MCF 10A (cell line): ENCODE measurements at regions not wholly inside any gene's neighbourhood (a gene's known extent, or its start where the extent isn't known, plus 50 kb on each side); places are given as distances from the start of the nearest gene placed in this dataset.

Source experiments
- BruUV-seq: library from RNA; stranded (reverse); fragments of 400-500 nt; replicated peaks from 2 replicates; lab custom pipeline; 2021; lab: Mats Ljungman, UMichigan
- CTCF ChIA-PET: fragments of 300-600 bp; sonication (Branson Sonifier 250); formaldehyde crosslinking; extraction: SDS; loops from one replicate; lab custom pipeline; 2021; ENCODE audit warnings: antibody characterized with exemption, inconsistent platforms; lab: Yijun Ruan, JAX
- POLR2A ChIA-PET: fragments of 300-600, 350-650 bp; sonication (Branson Sonifier 250); formaldehyde crosslinking; extraction: SDS; loops from one replicate; lab custom pipeline; 2020; ENCODE audit warnings: antibody characterized with exemption, inconsistent platforms; lab: Yijun Ruan, JAX
- DNase-seq: peaks from one replicate; pipeline ENCODE4 v3.0.0-alpha.2; 2018; ENCODE audit not compliant: unreplicated experiment
- H3K27ac Mint-ChIP-seq: one replicate; pipeline ENCODE4 v1.8.0; 2022; ENCODE audit warnings: mild to moderate bottlenecking, low read depth, mixed read lengths; ENCODE audit not compliant: unreplicated experiment
- H3K27me3 Mint-ChIP-seq: one replicate; pipeline ENCODE4 v1.8.0; 2022; ENCODE audit warnings: mixed read lengths; ENCODE audit not compliant: insufficient read depth, unreplicated experiment
- H3K36me3 Mint-ChIP-seq: one replicate; pipeline ENCODE4 v1.8.0; 2022; ENCODE audit warnings: mild to moderate bottlenecking, moderate library complexity, mixed read lengths; ENCODE audit not compliant: insufficient read depth, unreplicated experiment
- H3K4me1 Mint-ChIP-seq: one replicate; pipeline ENCODE4 v1.8.0; 2022; ENCODE audit warnings: mixed read lengths; ENCODE audit not compliant: insufficient read depth, unreplicated experiment
- H3K4me3 Mint-ChIP-seq: one replicate; pipeline ENCODE4 v1.8.0; 2022; ENCODE audit warnings: mild to moderate bottlenecking, moderate library complexity, mixed read lengths; ENCODE audit not compliant: unreplicated experiment
- H3K9me3 Mint-ChIP-seq: one replicate; pipeline ENCODE4 v1.8.0; 2022; ENCODE audit warnings: mixed read lengths; ENCODE audit not compliant: unreplicated experiment
- intact Hi-C: fragments of 100-400 bp; cut with micrococcal nuclease; formaldehyde crosslinking; loops from 2 replicates; pipeline ENCODE4 v1.14.1; 2022
- TF ChIP-seq, protein P1 (sequence below): fragments of 200-600 bp; IDR thresholded peaks from one replicate; pipeline ENCODE4 v1.8.0; 2022; ENCODE audit warnings: antibody characterized with exemption, mild to moderate bottlenecking; ENCODE audit not compliant: unreplicated experiment

DNA sequence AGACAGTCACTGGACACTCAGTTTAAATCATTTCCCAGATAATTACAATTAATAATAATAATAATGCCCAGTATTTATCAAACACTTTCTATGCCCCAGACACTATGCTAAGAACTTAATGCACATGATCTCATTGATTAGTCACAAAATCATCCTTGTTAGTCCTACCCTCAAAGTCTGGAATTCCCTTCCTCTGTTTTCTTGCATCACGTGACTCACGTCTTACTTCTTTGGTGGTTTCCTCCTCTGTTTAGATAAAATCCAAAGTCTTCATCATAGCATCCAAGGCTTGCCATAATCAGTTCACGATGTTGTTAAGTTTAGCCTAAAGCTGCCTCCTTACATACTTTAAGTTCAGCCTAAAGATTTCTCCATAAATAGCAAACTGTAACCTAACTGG is 471.9 kb downstream of the PMP22 start:
- H3K36me3 Mint-ChIP-seq = no peaks in the 10 kb centered on the region
- H3K9me3 Mint-ChIP-seq = no peaks in the 10 kb centered on the region
- DNase-seq = peak; percentile 32
- intact Hi-C loops = no loop called here
- POLR2A ChIA-PET = no interaction called here
- H3K27me3 Mint-ChIP-seq = no peaks in the 10 kb centered on the region
- H3K4me3 Mint-ChIP-seq = no peak overlapping the region
- no TSS peak for BruUV-seq
- no peak overlapping the region for H3K27ac Mint-ChIP-seq
- H3K4me1 Mint-ChIP-seq = peaks cover 17% of the 10 kb centered on the region
- CTCF ChIA-PET = no interaction called here
- TF ChIP-seq, protein P1, sequence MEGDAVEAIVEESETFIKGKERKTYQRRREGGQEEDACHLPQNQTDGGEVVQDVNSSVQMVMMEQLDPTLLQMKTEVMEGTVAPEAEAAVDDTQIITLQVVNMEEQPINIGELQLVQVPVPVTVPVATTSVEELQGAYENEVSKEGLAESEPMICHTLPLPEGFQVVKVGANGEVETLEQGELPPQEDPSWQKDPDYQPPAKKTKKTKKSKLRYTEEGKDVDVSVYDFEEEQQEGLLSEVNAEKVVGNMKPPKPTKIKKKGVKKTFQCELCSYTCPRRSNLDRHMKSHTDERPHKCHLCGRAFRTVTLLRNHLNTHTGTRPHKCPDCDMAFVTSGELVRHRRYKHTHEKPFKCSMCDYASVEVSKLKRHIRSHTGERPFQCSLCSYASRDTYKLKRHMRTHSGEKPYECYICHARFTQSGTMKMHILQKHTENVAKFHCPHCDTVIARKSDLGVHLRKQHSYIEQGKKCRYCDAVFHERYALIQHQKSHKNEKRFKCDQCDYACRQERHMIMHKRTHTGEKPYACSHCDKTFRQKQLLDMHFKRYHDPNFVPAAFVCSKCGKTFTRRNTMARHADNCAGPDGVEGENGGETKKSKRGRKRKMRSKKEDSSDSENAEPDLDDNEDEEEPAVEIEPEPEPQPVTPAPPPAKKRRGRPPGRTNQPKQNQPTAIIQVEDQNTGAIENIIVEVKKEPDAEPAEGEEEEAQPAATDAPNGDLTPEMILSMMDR = no peak

DNA sequence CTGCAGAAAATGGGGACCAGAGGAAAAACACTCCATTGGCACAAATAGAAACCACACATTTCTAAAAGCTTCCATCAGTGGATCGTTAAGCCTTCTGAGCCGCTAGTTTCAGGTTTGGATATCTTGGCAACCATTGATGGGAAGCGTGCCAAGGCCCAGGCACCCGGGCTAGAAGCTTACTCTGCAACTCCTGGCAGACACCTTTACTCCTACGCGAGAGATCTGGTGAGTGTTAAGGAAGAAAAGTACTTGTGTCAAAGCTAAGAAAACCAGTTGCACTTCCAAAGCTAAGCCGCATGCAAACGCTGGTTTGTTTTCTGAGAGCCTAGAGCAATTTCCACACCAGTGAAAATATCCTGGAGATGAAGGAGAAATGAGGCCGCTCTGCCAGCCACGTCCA is 472.4 kb downstream of the PMP22 start:
- Mint-ChIP-seq H3K27ac (no peak overlapping the region), H3K4me1 (peaks cover 17% of the 10 kb centered on the region), H3K36me3 (no peaks in the 10 kb centered on the region), H3K27me3 (no peaks in the 10 kb centered on the region), H3K4me3 (no peak overlapping the region), H3K9me3 (no peaks in the 10 kb centered on the region)
- ChIA-PET CTCF (interaction anchor here (0.8 kb wide), 1 partner anchor 397 kb away, joined by 3 read pairs; no protein-coding TSS in a partner anchor), POLR2A (interaction anchor here (0.7 to 0.8 kb wide), 3 partner anchors 53 to 849 kb away, joined by 3 to 4 read pairs (median 4); no protein-coding TSS in a partner anchor)
- TF ChIP-seq, protein P1 = no peak
- peak; percentile 84 for DNase-seq
- no TSS peak for BruUV-seq
- intact Hi-C loops = no loop called here

DNA sequence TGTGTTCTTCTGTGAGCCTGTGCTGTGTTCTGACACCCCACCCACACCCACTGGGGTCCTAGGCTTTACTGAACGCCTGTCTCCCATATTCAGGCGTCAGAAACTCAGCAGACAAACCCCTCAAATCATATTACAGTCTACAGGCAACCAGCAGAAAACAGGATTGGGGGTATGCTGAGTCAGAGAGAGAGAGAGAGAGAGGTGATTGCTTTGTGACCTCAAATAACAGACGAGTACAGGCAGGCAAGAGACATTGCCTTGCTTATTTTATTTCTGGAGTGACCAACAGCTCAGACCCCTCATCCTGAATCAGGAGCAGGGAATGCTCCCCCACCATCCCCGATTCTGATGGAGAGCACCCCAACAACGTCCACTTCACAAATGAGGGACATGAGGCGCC is 473.9 kb downstream of the PMP22 start:
- POLR2A ChIA-PET = no interaction called here
- H3K4me1 Mint-ChIP-seq = peaks cover 17% of the 10 kb centered on the region
- intact Hi-C loops = no loop called here
- no peak overlapping the region for H3K27ac Mint-ChIP-seq
- CTCF ChIA-PET = no interaction called here
- TF ChIP-seq, protein P1 = no peak
- BruUV-seq = no TSS peak
- H3K27me3 Mint-ChIP-seq = no peaks in the 10 kb centered on the region
- H3K4me3 Mint-ChIP-seq = no peak overlapping the region
- H3K36me3 Mint-ChIP-seq = no peaks in the 10 kb centered on the region
- DNase-seq = no peak
- H3K9me3 Mint-ChIP-seq = no peaks in the 10 kb centered on the region

DNA sequence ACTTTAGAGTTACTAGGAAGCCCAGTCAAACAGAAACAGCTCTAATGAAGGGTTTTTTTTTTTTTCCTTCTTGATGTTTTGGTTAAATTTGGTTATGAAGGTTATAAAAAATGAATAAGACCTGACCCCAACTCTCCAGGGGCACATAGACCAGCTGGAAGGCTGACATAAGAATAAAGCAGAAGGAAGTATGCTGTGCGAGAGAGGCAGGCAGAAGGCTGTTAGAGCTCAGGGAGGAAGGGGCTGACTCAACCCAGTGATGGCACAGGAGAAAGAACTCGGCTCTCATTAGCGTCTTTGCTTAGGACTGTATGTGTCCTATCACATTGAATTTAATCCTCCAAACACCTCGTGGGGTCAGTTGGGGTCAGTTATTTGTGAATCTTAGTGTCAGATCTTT is 474.6 kb downstream of the PMP22 start:
- BruUV-seq = no TSS peak

More for the DNA sequence above, 474.6 kb downstream of the PMP22 start:
- TF ChIP-seq, protein P1 = no peak
- no peaks in the 10 kb centered on the region for H3K9me3 Mint-ChIP-seq
- H3K27me3 Mint-ChIP-seq = no peaks in the 10 kb centered on the region
- peaks cover 17% of the 10 kb centered on the region for H3K4me1 Mint-ChIP-seq
- intact Hi-C loops = no loop called here
- no peak overlapping the region for H3K4me3 Mint-ChIP-seq
- no peak overlapping the region for H3K27ac Mint-ChIP-seq
- ChIA-PET POLR2A (interaction anchor here (0.8 kb wide), 1 partner anchor 55 kb away, joined by 4 read pairs; no protein-coding TSS in a partner anchor), CTCF (interaction anchor here (0.6 to 0.9 kb wide), 2 partner anchors 11 to 277 kb away, joined by 3 to 6 read pairs; no protein-coding TSS in a partner anchor)
- DNase-seq = no peak
- no peaks in the 10 kb centered on the region for H3K36me3 Mint-ChIP-seq
